Endothelial cell of umbilical vein (primary cell): ENCODE measurements at regions not wholly inside any gene's neighbourhood (a gene's known extent, or its start where the extent isn't known, plus 50 kb on each side); places are given as distances from the start of the nearest gene placed in this dataset.

ENCODE experiments used
- CTCF ChIP-seq, 2 donors: IDR thresholded peaks; 1 replicate in 1 of 2; 2 replicates in 1 of 2; pipeline ENCODE4 v1.5.1; 2011; ENCODE audit warnings: low read length in 2 of 2, mild to moderate bottlenecking in 2 of 2, moderate library complexity in 2 of 2, control low read depth in 1 of 2, inconsistent platforms in 1 of 2, low read depth in 1 of 2; ENCODE audit not compliant: insufficient read depth in 1 of 2; ENCODE audit errors: extremely low read depth in 1 of 2
- EZH2 ChIP-seq: IDR thresholded peaks from 2 replicates; pipeline ENCODE4 v1.6.1; 2012; ENCODE audit warnings: borderline replicate concordance, low read depth, mild to moderate bottlenecking, moderate library complexity, low read length, inconsistent platforms; ENCODE audit not compliant: severe bottlenecking
- FOS ChIP-seq: IDR thresholded peaks from 2 replicates; pipeline ENCODE4 v1.6.1; 2011; ENCODE audit warnings: mild to moderate bottlenecking, low read length, moderate library complexity, borderline replicate concordance; ENCODE audit not compliant: insufficient read depth
- GATA2 ChIP-seq: IDR thresholded peaks from 2 replicates; pipeline ENCODE4 v1.7.0; 2011; ENCODE audit warnings: low read depth, mild to moderate bottlenecking, moderate library complexity, mixed read lengths, low read length; ENCODE audit not compliant: insufficient read length, insufficient read depth
- MYC ChIP-seq: IDR thresholded peaks from one replicate; pipeline ENCODE4 v1.6.1; 2011; ENCODE audit warnings: mild to moderate bottlenecking, low read depth, low read length
- POLR2A ChIP-seq: IDR thresholded peaks from 2 replicates; pipeline ENCODE4 v1.6.1; 2012; ENCODE audit warnings: low read depth, mild to moderate bottlenecking, control low read depth, low read length
- POLR2AphosphoS5 ChIP-seq: IDR thresholded peaks from 2 replicates; pipeline ENCODE4 v1.6.1; 2012; ENCODE audit warnings: low read depth, mild to moderate bottlenecking, control low read depth, low read length, moderate library complexity; ENCODE audit not compliant: insufficient read depth
- TF ChIP-seq, protein P1 (sequence below): IDR thresholded peaks from 2 replicates; pipeline ENCODE4 v1.6.1; 2011; ENCODE audit not compliant: insufficient read depth, insufficient read length

- TF ChIP-seq CTCF (IDR thresholded peaks at IDR 0.05; ENCODE audit: extremely low read depth in 1 of 2, insufficient read depth in 1 of 2, low read depth in 1 of 2, low read length in 2 of 2) = no peak
- no peak for TF ChIP-seq POLR2A
- TF ChIP-seq EZH2 = no peak
- no peak for TF ChIP-seq POLR2AphosphoS5
- no peak for TF ChIP-seq FOS
- TF ChIP-seq, protein P1, sequence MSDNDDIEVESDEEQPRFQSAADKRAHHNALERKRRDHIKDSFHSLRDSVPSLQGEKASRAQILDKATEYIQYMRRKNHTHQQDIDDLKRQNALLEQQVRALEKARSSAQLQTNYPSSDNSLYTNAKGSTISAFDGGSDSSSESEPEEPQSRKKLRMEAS = no peak
- no peak for TF ChIP-seq MYC
- TF ChIP-seq GATA2 = no peak
Observed at GRCh38 chr10:121158988-121159579, 307.9 kb downstream of the WDR11 start.
